ENCODE measurements at regions not wholly inside any gene's neighbourhood (a gene's known extent, or its start where the extent isn't known, plus 50 kb on each side); places are given as distances from the start of the nearest gene placed in this dataset.

- TF ChIP-seq EZH2 (IDR thresholded peaks at IDR 0.05; ENCODE audit: low read depth, unreplicated experiment) = no peak
- TF ChIP-seq, protein P1, sequence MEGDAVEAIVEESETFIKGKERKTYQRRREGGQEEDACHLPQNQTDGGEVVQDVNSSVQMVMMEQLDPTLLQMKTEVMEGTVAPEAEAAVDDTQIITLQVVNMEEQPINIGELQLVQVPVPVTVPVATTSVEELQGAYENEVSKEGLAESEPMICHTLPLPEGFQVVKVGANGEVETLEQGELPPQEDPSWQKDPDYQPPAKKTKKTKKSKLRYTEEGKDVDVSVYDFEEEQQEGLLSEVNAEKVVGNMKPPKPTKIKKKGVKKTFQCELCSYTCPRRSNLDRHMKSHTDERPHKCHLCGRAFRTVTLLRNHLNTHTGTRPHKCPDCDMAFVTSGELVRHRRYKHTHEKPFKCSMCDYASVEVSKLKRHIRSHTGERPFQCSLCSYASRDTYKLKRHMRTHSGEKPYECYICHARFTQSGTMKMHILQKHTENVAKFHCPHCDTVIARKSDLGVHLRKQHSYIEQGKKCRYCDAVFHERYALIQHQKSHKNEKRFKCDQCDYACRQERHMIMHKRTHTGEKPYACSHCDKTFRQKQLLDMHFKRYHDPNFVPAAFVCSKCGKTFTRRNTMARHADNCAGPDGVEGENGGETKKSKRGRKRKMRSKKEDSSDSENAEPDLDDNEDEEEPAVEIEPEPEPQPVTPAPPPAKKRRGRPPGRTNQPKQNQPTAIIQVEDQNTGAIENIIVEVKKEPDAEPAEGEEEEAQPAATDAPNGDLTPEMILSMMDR (conservative IDR thresholded peaks at IDR 0.05; ENCODE audit: low read depth in 2 of 2) = no peak
- TF ChIP-seq POLR2AphosphoS5 (IDR thresholded peaks at IDR 0.05; ENCODE audit: low read depth) = no peak
- no peak for TF ChIP-seq EZH2phosphoT487 (IDR thresholded peaks at IDR 0.05; ENCODE audit: unreplicated experiment)
Measured at GRCh38 chr6:145374570-145374969, 360.8 kb downstream of the EPM2A start.

Data from GM23338 (cell line).